ENCODE measurements at regions not wholly inside any gene's neighbourhood (a gene's known extent, or its start where the extent isn't known, plus 50 kb on each side); places are given as distances from the start of the nearest gene placed in this dataset.

DNA sequence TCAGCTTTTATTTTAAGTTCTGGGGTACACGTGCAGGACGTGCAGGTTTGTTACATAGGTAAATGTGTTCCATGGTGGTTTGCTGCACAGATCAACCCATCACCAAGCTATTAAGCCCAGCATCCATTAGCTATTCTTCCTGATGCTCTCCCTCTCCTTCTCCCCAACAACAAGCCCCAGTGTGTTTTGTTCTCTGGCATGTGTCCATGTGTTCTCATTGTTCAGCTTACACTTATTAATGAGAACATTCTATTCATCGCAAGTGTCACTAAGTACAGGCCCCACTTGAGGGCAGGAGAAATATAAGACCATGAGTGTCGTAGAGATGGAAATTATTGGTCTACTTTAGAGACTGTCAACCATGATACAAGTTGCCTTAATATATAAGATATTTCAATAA lies 615.1 kb downstream of the CDH8 start:
- TF ChIP-seq EP300 (IDR thresholded peaks at IDR 0.05) = no peak
- TF ChIP-seq POLR2A (IDR thresholded peaks at IDR 0.05) = no peak
